PC-9 (cell line): ENCODE measurements at regions not wholly inside any gene's neighbourhood (a gene's known extent, or its start where the extent isn't known, plus 50 kb on each side); places are given as distances from the start of the nearest gene placed in this dataset.

Source experiments
- CTCF ChIP-seq: fragments of 200-600 bp; sonication (generic); conservative IDR thresholded peaks from 2 replicates; pipeline ENCODE4 v1.6.1; 2017; ENCODE audit warnings: mixed run types, antibody characterized with exemption, mild to moderate bottlenecking, moderate library complexity
- EZH2 ChIP-seq: fragments of 200-600 bp; sonication (generic); IDR thresholded peaks from 2 replicates; pipeline ENCODE4 v1.8.0; 2017; ENCODE audit warnings: antibody characterized with exemption, low read depth

- TF ChIP-seq CTCF: no peak
- no peak for TF ChIP-seq EZH2
Observed at GRCh38 chr2:103167599-103167998, 405.8 kb downstream of the TMEM182 start.
